ENCODE measurements at regions not wholly inside any gene's neighbourhood (a gene's known extent, or its start where the extent isn't known, plus 50 kb on each side); places are given as distances from the start of the nearest gene placed in this dataset.

GRCh38 chr17:5740937-5741336 is 156.6 kb upstream of the NLRP1 start:
- no peaks in the 10 kb centered on the region for H3K4me1 ChIP-seq
- no peak overlapping the region for H3K27ac ChIP-seq
- H3K36me3 ChIP-seq = no peaks in the 10 kb centered on the region
- H3K27me3 ChIP-seq = no peaks in the 10 kb centered on the region
- 17 to 28% methylated on average over 1 of the region's 1 CpG for WGBS, 2 donors
- DNase-seq (ENCODE audit: low spot score in 2 of 2) = no peak
- no peak overlapping the region for H3K4me3 ChIP-seq
- H3K9me3 ChIP-seq = no peaks in the 10 kb centered on the region
- TF ChIP-seq POLR2A (IDR thresholded peaks at IDR 0.05) = no peak
- no peak for TF ChIP-seq EP300 (IDR thresholded peaks at IDR 0.05)
- no peak for TF ChIP-seq CTCF (IDR thresholded peaks at IDR 0.05)

GRCh38 chr17:5741810-5742209 is 157.5 kb upstream of the NLRP1 start:
- no peaks in the 10 kb centered on the region for H3K27me3 ChIP-seq
- DNase-seq (ENCODE audit: low spot score in 2 of 2) = no peak
- no peaks in the 10 kb centered on the region for H3K36me3 ChIP-seq
- WGBS, 2 donors = 80 to 82% methylated on average over 8 of the region's 8 CpGs
- no peak overlapping the region for H3K27ac ChIP-seq
- no peak for TF ChIP-seq POLR2A (IDR thresholded peaks at IDR 0.05)
- TF ChIP-seq EP300 (IDR thresholded peaks at IDR 0.05) = no peak
- no peak for TF ChIP-seq CTCF (IDR thresholded peaks at IDR 0.05)
- no peak overlapping the region for H3K4me3 ChIP-seq
- H3K4me1 ChIP-seq = no peaks in the 10 kb centered on the region
- no peaks in the 10 kb centered on the region for H3K9me3 ChIP-seq

GRCh38 chr17:5745111-5745813 is 161.0 kb upstream of the NLRP1 start:
- TF ChIP-seq CTCF (IDR thresholded peaks at IDR 0.05) = no peak
- TF ChIP-seq EP300 (IDR thresholded peaks at IDR 0.05) = no peak
- TF ChIP-seq POLR2A (IDR thresholded peaks at IDR 0.05) = no peak
- no peaks in the 10 kb centered on the region for H3K27me3 ChIP-seq
- no peaks in the 10 kb centered on the region for H3K4me1 ChIP-seq
- DNase-seq (ENCODE audit: low spot score in 2 of 2) = no peak
- WGBS, 2 donors = 61 to 74% methylated on average over 4 of the region's 4 CpGs
- H3K27ac ChIP-seq = no peak overlapping the region
- H3K9me3 ChIP-seq = no peaks in the 10 kb centered on the region
- no peak overlapping the region for H3K4me3 ChIP-seq
- no peaks in the 10 kb centered on the region for H3K36me3 ChIP-seq

DNA sequence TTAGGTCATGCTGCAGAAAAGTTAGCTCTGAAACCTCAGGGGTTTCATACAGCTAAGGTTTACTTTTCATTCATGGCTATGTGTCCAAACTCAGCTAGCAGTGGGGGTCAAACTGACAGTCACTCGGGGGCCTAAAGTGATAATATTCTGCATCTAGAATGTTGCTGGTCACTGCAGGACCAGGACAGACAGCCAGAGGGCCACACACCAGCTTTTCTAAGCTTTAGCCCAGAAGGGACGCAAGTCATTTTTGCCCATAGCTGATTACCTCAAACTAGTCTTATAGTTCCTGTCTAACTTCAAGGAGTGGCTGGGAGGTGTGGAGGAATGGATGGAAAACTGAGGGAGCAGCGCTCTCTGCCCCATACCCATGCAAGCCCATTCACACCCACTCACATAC is 163.0 kb upstream of the NLRP1 start:
- Histone ChIP-seq H3K27ac (no peak overlapping the region), H3K9me3 (peaks cover 0 to 4% (median 0%) of the 10 kb centered on the region in 4 donors), H3K36me3 (no peaks in the 10 kb centered on the region), H3K27me3 (no peaks in the 10 kb centered on the region), H3K4me3 (no peak overlapping the region), H3K4me1 (no peaks in the 10 kb centered on the region)
- WGBS, 2 donors = 79 to 88% methylated on average over 3 of the region's 3 CpGs
- no peak for DNase-seq (ENCODE audit: low spot score in 2 of 2)
- TF ChIP-seq EP300 (IDR thresholded peaks at IDR 0.05) = no peak
- no peak for TF ChIP-seq CTCF (IDR thresholded peaks at IDR 0.05)
- TF ChIP-seq POLR2A (IDR thresholded peaks at IDR 0.05) = no peak

GRCh38 chr17:5747964-5748363 is 163.7 kb upstream of the NLRP1 start:
- no peaks in the 10 kb centered on the region for H3K27me3 ChIP-seq
- H3K4me1 ChIP-seq = no peaks in the 10 kb centered on the region
- TF ChIP-seq POLR2A (IDR thresholded peaks at IDR 0.05) (no peak), CTCF (IDR thresholded peaks at IDR 0.05) (no peak), EP300 (IDR thresholded peaks at IDR 0.05) (no peak)
- no peak for DNase-seq (ENCODE audit: low spot score in 2 of 2)
- H3K27ac ChIP-seq = no peak overlapping the region
- H3K9me3 ChIP-seq = peaks cover 0 to 4% (median 0%) of the 10 kb centered on the region in 4 donors
- H3K4me3 ChIP-seq = no peak overlapping the region
- no peaks in the 10 kb centered on the region for H3K36me3 ChIP-seq
- WGBS, 2 donors = 82 to 86% methylated on average over 4 of the region's 4 CpGs

Data from tibial nerve (tissue), 4 donors.